ENCODE measurements at regions not wholly inside any gene's neighbourhood (a gene's known extent, or its start where the extent isn't known, plus 50 kb on each side); places are given as distances from the start of the nearest gene placed in this dataset.

- TF ChIP-seq CTCF (conservative IDR thresholded peaks at IDR 0.05 in 1 of 2, IDR thresholded peaks at IDR 0.05 in 1 of 2; ENCODE audit: low read depth in 1 of 2, low read length in 2 of 2) (no peak), EZH2 (IDR thresholded peaks at IDR 0.05; ENCODE audit: low read length, missing control alignments) (no peak)
Observed at GRCh38 chr6:15048367-15048766, 197.5 kb upstream of the JARID2 start.
